Fibroblast of the conjunctiva (primary cell): ENCODE measurements at regions not wholly inside any gene's neighbourhood (a gene's known extent, or its start where the extent isn't known, plus 50 kb on each side); places are given as distances from the start of the nearest gene placed in this dataset.

Experiments used
- DNase-seq: peaks from one replicate; pipeline ENCODE4 v3.0.0-alpha.2; 2010; ENCODE audit warnings: low read depth

DNA sequence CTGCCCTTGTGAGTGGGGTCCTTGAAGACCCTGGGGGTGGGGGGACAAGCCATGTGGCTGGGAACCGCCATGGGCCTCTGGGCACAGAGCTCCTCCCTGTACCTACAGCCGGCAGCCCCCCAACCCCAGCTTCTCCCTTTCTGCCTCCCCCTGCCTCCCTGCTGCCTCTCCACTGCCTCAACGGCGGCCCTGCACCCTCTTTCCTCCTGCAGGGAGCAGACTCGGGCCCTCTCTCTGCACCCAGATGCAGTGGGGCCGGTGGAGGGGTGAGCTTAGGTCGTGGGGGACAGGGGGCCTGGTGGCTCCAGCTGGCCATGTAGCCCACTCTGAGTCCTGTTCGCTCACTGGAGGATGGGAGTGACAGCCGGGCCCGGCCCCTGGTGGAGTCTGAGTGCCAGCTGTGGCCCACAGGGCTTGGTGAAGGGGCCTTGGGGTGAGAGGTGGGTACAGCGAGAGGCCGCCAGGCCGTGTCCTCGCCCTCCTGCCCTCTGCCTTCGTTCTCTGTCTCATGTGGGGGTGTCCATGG, 139.3 kb upstream of the COL5A1 start:
- DNase-seq: no peak

GRCh38 chr9:134502809-134503211, 138.8 kb upstream of the COL5A1 start:
- DNase-seq: peak; percentile 79

- DNase-seq: no peak
These were observed 138.1 kb upstream of the COL5A1 start for GRCh38 chr9:134503301-134504105.

GRCh38 chr9:134504106-134504385, 137.6 kb upstream of the COL5A1 start:
- no peak for DNase-seq

DNA sequence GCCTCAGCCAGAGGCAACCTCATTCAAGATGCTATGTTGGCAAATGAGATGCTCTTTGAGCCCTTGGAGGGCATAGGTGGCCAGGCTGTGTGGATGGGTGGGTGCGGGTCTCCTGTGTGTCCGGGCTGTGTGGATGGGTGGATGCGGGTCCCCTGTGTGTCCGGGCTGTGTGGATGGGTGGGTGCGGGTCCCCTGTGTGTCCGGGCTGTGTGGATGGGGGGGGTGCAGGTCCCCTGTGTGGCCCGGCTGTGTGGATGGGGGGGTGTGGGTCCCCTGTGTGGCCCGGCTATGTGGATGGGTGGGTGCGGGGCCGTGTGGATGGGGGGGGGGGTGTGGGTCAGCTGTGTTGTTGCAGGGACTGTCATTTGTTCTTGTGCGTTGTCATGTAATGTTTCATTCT, 136.6 kb upstream of the COL5A1 start:
- no peak for DNase-seq

DNA sequence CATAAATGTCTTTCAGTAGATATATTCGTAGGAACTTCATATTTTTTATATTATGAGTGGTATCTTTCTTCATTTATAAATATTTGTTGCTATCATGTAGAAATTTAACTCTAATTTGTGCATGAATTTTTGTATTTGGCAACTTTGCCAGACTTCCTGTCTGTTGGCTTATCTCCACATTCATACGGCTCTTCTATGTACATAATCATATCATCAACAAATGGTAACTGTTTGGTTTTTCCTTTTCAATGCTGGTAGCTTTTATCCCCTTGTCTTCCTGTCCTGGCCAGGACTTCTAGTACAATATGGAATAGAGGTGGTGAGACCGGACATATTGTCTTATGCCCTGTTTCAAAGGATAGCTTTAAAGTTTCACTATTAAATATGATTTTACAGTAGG, 132.3 kb upstream of the COL5A1 start:
- DNase-seq: no peak

GRCh38 chr9:134509817-134510216, 131.8 kb upstream of the COL5A1 start:
- no peak for DNase-seq

DNA sequence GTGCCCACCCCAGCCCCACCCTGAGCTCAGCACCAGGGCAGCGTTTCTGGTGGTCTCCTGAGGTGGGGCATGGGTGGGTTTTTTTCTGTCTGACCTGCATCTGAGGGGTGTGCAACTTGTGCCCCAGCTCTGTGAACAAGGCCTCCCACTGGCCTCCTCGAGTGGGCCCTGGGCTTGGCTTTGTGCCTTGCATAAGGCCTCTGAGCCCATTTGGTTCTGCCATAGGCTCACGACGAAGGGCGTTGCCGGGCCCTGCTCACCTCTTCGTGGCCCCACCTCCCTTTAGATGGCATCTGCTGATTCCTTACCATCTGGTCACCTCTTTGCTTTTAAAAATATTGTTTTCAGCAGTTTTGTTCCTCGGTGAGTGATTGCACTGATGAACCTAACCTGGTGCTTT, 127.1 kb upstream of the COL5A1 start:
- DNase-seq: no peak

DNA sequence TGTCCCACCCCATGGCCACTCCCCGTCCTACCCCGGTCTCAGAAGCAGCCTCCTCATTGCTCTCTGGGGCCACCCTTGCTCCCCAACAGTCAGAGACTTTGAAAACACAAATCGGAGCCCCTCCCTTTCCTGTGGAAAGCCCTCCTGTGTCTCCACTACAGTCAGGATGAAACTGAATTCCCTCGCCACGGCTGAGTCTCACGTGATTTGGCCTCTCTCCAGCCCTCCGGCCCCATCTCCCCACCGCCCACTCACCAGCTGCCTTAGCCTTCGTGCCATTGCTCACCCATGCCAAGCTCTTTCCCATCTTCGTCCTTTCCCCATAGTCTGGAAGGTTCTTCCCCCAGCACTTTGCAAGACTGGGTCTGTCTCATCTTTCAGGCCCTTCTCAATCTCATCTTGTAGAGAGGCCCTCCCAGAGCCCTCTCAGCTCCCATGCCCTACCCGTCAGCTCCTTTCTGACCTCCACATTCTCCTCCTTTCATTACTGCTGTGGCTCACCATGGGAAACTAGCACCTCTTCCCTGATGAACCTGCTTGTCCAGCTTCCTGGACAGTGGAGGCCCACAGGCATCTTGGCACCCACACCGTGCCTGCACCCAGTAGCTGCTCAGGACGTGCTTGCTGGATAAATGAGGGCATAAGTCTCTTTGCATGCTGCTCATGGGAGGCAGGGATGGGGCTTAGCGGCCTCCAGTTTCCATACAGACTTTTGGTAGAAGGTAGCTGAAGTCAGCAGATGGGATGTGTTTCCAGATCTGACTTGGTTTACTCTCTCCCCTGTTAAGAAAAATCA, 126.4 kb upstream of the COL5A1 start:
- DNase-seq: no peak

GRCh38 chr9:134516464-134516863, 125.1 kb upstream of the COL5A1 start:
- DNase-seq: no peak

GRCh38 chr9:134517069-134517680, 124.4 kb upstream of the COL5A1 start:
- DNase-seq: no peak

DNA sequence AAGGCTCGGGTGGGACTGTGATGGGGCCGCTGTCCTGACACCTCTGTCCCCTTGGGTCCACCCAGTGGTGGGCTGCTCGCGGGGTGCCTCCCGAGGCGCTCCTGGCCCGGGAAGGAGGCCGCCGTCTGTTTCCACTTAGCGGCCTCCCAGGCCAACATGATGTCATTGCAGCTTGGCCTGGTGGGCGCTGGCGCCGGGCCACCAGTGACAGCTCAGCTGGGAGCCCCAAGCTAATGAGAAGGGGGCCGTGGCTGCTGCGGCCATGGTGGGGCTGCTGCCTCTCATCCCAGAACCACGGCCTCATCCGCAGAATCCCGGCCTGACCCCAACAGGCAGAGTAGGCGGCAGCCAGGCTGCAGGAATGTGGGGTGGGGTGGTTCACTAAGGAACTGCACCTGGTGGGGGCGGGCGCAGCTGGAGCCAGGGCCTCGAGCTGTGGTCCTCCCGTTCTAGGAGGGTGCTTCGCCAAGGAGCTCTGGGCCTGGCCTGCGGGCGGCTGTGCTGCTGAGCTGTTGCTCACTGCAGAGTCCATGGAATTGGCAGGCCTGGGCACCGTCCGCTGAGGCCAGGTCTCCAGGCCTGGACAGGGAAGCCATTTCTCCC, 123.5 kb upstream of the COL5A1 start:
- peak; percentile 36 for DNase-seq

GRCh38 chr9:134519375-134520070, 122.1 kb upstream of the COL5A1 start:
- DNase-seq: no peak

DNA sequence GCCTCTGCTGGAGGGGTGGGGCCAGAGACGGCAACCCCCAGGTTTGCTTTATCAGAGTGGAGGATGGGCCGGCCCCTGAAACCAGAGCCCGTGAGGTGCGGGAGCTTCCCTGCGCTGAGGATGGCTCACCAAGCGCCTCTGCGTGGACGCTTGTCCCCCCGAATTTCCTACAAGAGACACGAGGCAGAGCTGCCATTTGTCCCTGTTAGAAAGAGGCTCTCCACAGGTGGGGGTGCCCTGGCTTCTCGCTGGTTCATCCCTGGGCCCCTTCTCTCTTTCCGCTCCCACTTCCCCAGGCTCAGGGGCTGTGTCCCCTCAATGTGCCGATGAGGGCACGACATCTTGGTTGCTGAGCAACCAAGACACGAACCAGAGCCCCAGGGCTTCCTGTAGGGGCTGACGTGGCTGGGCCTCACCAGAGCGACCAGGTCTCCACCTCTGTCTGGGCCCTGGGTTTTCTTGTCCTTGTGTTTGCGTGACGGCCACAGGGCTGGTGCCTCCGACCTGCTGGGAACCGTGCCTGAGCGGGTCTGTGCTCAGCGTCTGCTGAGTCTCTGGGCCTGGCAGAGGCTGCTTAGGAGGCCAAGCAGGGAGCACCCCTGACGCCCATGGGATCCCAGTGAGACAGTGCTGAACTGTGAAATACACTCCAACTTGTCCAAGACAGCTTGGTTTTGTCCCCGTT, 119.6 kb upstream of the COL5A1 start:
- no peak for DNase-seq

- no peak for DNase-seq
These were observed 119.1 kb upstream of the COL5A1 start for GRCh38 chr9:134522502-134522848.

GRCh38 chr9:134522976-134523375, 118.6 kb upstream of the COL5A1 start:
- no peak for DNase-seq

- DNase-seq: no peak
These were observed 116.4 kb upstream of the COL5A1 start for GRCh38 chr9:134525070-134525815.

DNA sequence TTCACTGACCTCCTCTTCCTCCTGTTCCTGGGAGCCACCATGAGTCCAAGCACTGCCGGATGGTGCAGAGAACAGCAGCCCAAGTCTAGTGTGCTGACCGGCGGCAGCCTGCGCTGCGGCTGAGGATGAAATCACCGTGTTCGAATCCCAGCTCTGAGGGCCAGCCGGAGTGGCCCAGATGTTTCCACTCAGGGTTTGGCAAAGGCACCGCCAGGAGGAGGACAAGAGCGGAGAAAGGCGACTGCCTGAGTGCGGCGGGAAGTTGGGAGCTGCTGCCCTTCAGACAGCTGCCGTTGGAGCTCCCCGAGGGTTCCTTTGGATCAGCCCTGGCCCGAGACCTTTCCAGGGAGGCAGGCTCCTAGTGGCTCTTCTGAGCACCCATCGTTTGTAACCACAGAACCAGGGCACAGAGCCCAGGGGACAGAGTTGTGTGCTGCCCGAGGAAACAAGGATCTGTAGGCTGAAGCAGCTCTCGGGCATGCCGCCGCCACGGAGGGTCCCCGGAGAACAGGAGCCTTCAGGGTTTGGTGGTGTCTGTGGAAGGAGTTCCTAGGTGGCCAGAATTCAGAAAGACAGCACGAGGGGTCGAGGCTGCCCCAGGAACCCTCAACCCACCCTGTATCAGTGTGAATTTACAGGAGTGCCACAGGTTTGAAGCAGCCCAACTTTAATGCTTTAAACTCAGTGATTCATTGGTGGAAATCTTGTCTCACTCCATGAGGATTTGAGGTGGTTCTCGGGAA, 115.6 kb upstream of the COL5A1 start:
- DNase-seq: no peak

DNA sequence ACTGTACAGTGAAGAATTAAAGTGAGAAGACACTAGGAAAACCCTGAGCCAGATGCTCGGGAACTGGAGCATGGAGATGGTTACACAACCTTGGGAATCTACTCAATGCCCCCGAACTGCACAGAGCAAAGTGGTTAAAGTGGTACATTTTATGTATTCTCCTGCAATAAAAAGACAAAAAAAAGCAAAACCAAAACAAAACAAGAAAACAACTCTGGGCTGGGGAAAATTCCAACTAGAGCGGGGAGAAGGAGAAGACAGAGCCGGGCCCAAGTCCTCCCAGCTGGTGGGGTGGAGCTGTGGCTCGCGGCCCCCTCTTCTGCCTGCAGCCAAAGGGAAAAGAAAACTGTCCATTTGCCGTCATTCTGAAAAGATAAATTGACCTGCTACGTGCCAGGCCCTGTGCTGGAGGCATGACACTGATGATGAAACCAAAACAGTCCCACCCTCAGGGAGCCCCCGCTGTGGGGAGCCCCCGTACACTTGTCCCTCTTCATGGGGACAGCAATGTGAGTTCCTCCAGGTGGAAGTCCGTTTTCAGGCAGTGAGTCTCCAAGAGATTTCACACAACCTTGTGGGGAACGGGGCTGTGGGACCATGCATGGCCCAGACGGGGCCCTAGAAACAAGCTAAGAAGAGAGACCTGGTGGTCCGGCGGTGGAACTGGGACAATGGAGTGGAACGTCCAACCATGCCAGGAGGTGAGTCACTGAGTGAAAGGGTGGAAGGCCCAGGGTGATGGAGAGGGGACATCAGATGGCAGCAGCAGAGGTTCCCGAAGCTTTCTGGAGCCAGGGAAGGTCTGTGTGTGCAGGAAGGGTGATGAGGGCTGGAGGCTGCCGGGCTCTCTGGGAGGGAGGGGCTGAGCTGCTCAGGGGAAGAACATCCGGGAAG, 114.8 kb upstream of the COL5A1 start:
- no peak for DNase-seq
